HCT116 (cell line): ENCODE measurements at regions not wholly inside any gene's neighbourhood (a gene's known extent, or its start where the extent isn't known, plus 50 kb on each side); places are given as distances from the start of the nearest gene placed in this dataset.

Experiments
- ATAC-seq: fragments of 200-7000 bp; cut with Tn5 transposase; 2 replicates; pipeline ENCODE4 v1.9.1; 2020; ENCODE audit warnings: mild to moderate bottlenecking, moderate library complexity
- BruUV-seq: library from RNA; stranded (reverse); fragments of 400-500 nt; replicated peaks from 2 replicates; lab custom pipeline; 2021; lab: Mats Ljungman, UMichigan
- CTCF ChIA-PET: fragments of 300-600 bp; sonication (Branson Sonifier 250); formaldehyde crosslinking; loops from one replicate; lab custom pipeline; 2021; ENCODE audit warnings: antibody characterized with exemption; lab: Charles Lee
- POLR2A ChIA-PET: fragments of 300-600, 350-600 bp; sonication (Branson Sonifier 250); formaldehyde crosslinking; loops from one replicate; lab custom pipeline; 2021; ENCODE audit warnings: antibody characterized with exemption; lab: Charles Lee
- RAD21 ChIA-PET, 2 experiments: fragments of 300-600 bp; sonication (Branson Sonifier 250); formaldehyde crosslinking; loops; one replicate each; lab custom pipeline; 2023; ENCODE audit warnings: low total read pairs in 2 of 2; ENCODE audit not compliant: uncharacterized antibody in 2 of 2, unreplicated experiment in 2 of 2, low non-redundant PET in 1 of 2; lab: Charles Lee
- DNase-seq: peaks from one replicate; pipeline ENCODE4 v3.0.0-alpha.2; 2010; ENCODE audit warnings: low read depth, low spot score
- H2AFZ ChIP-seq: fragments of 200-600 bp; shearing (Covaris generic), sonication (generic); 2 replicates; pipeline ENCODE4 v1.6.1; 2017; ENCODE audit warnings: low read depth, mixed run types, mixed read lengths, antibody characterized with exemption, low read length; ENCODE audit not compliant: poor library complexity, severe bottlenecking
- H3K27ac ChIP-seq: 2 replicates; pipeline ENCODE4 v1.5.1; 2012; ENCODE audit warnings: low read depth, low read length
- H3K27me3 ChIP-seq: fragments of 200-600 bp; sonication (generic); 2 replicates; pipeline ENCODE4 v1.6.1; 2016; ENCODE audit warnings: mixed run types, low read length, mixed read lengths; ENCODE audit not compliant: insufficient read depth
- H3K36me3 ChIP-seq, 2 experiments: fragments of 200-500 bp in 1 of 2; fragments of 200-600 bp in 1 of 2; sonication (Bioruptor generic) in 1 of 2; sonication (generic) in 1 of 2; 2 replicates each; pipeline versions ENCODE4 v1.5.1 to v1.6.1; 2014 to 2016; ENCODE audit warnings: low read length in 2 of 2, inconsistent platforms in 1 of 2, mixed read lengths in 1 of 2, mixed run types in 1 of 2; ENCODE audit not compliant: insufficient read depth in 2 of 2, control insufficient read depth in 1 of 2
- H3K4me1 ChIP-seq, 2 experiments: fragments of 200-600 bp in 1 of 2; sonication (generic) in 1 of 2; 2 replicates each; pipeline versions ENCODE4 v1.5.1 to v1.6.1; 2012 to 2017; ENCODE audit warnings: low read length in 2 of 2, inconsistent platforms in 1 of 2, mild to moderate bottlenecking in 1 of 2, mixed read lengths in 1 of 2, mixed run types in 1 of 2, moderate library complexity in 1 of 2; ENCODE audit not compliant: insufficient read depth in 2 of 2, control insufficient read depth in 1 of 2
- H3K4me2 ChIP-seq: fragments of 200-600 bp; sonication (generic); 2 replicates; pipeline ENCODE4 v1.6.1; 2017; ENCODE audit warnings: mixed run types, low read length, mixed read lengths
- H3K4me3 ChIP-seq, 2 experiments: fragments of 200-600 bp in 1 of 2; sonication (generic) in 1 of 2; replicated peaks in 1 of 2; 2 replicates each; pipeline ENCODE4 v1.5.1; 2011 to 2016; ENCODE audit warnings: low read length in 2 of 2, control low read depth in 1 of 2, low read depth in 1 of 2, mild to moderate bottlenecking in 1 of 2, mixed read lengths in 1 of 2, mixed run types in 1 of 2
- H3K79me2 ChIP-seq: fragments of 200-600 bp; sonication (generic); 2 replicates; pipeline ENCODE4 v1.6.1; 2017; ENCODE audit warnings: mild to moderate bottlenecking, mixed run types, low read length, moderate library complexity, mixed read lengths; ENCODE audit not compliant: insufficient read depth
- H3K9ac ChIP-seq: fragments of 200-600 bp; sonication (generic); 2 replicates; pipeline ENCODE4 v1.6.1; 2016; ENCODE audit warnings: low read length, mixed read lengths
- H3K9me2 ChIP-seq: fragments of 200-600 bp; sonication (generic), shearing (Covaris generic); 2 replicates; pipeline ENCODE4 v1.6.1; 2017; ENCODE audit warnings: mixed run types, mild to moderate bottlenecking, moderate library complexity; ENCODE audit not compliant: insufficient read depth
- H3K9me3 ChIP-seq, 2 experiments: fragments of 200-500 bp in 1 of 2; fragments of 200-600 bp in 1 of 2; sonication (Bioruptor generic) in 1 of 2; sonication (generic) in 1 of 2; 2 replicates each; pipeline ENCODE4 v1.6.1; 2014 to 2017; ENCODE audit warnings: low read length in 2 of 2, mixed read lengths in 2 of 2, inconsistent platforms in 1 of 2, low read depth in 1 of 2, mild to moderate bottlenecking in 1 of 2, mixed run types in 1 of 2, moderate library complexity in 1 of 2; ENCODE audit not compliant: control insufficient read depth in 1 of 2, insufficient read depth in 1 of 2
- H4K20me1 ChIP-seq: fragments of 200-600 bp; sonication (generic), shearing (Covaris generic); 2 replicates; pipeline ENCODE4 v1.6.1; 2017; ENCODE audit warnings: mixed run types, mild to moderate bottlenecking, moderate library complexity; ENCODE audit not compliant: insufficient read depth
- EGR1 ChIP-seq: IDR thresholded peaks from 2 replicates; pipeline ENCODE4 v1.6.1; 2012; ENCODE audit warnings: low read depth
- ELF1 ChIP-seq: IDR thresholded peaks from 2 replicates; pipeline ENCODE4 v1.6.1; 2012; ENCODE audit warnings: low read depth, borderline replicate concordance
- EZH2phosphoT487 ChIP-seq: fragments of 200-600 bp; IDR thresholded peaks from 2 replicates; pipeline ENCODE4 v1.6.1; 2018; ENCODE audit warnings: antibody characterized with exemption, borderline replicate concordance
- FOSL1 ChIP-seq: IDR thresholded peaks from 2 replicates; pipeline ENCODE4 v1.6.1; 2012; ENCODE audit warnings: low read depth
- SRF ChIP-seq: IDR thresholded peaks from 2 replicates; pipeline ENCODE4 v1.6.1; 2012; ENCODE audit warnings: low read depth
- YY1 ChIP-seq: IDR thresholded peaks from 2 replicates; pipeline ENCODE4 v1.6.1; 2011; ENCODE audit warnings: low read length, low read depth, moderate library complexity, mild to moderate bottlenecking; ENCODE audit not compliant: insufficient replicate concordance; ENCODE audit errors: extremely low read depth
- ZNF274 ChIP-seq: fragments of 200-500 bp; sonication (Bioruptor generic); IDR thresholded peaks from 2 replicates; pipeline ENCODE4 v1.6.1; 2014; ENCODE audit warnings: mild to moderate bottlenecking, low read depth, low read length, inconsistent platforms
- intact Hi-C: fragments of 100-400 bp; cut with micrococcal nuclease; formaldehyde crosslinking; loops from 2 replicates; pipeline ENCODE4 v1.10.0; 2022
- TF ChIP-seq, protein P1 (sequence below), 3 experiments: fragments of 200-600 bp in 1 of 3; sonication (generic) in 1 of 3; IDR thresholded peaks in 2 of 3; conservative IDR thresholded peaks in 1 of 3; 2 replicates each; pipeline ENCODE4 v1.5.1; 2012 to 2017; ENCODE audit warnings: low read depth in 2 of 3, low read length in 2 of 3, antibody characterized with exemption in 1 of 3, borderline replicate concordance in 1 of 3, control low read depth in 1 of 3, mild to moderate bottlenecking in 1 of 3, mixed read lengths in 1 of 3, mixed run types in 1 of 3, moderate library complexity in 1 of 3; ENCODE audit not compliant: insufficient read depth in 1 of 3
- TF ChIP-seq, protein P2 (sequence below): IDR thresholded peaks from 2 replicates; pipeline ENCODE4 v1.6.1; 2012
- TF ChIP-seq, protein P3 (sequence below): IDR thresholded peaks from 2 replicates; pipeline ENCODE4 v1.6.1; 2012

DNA sequence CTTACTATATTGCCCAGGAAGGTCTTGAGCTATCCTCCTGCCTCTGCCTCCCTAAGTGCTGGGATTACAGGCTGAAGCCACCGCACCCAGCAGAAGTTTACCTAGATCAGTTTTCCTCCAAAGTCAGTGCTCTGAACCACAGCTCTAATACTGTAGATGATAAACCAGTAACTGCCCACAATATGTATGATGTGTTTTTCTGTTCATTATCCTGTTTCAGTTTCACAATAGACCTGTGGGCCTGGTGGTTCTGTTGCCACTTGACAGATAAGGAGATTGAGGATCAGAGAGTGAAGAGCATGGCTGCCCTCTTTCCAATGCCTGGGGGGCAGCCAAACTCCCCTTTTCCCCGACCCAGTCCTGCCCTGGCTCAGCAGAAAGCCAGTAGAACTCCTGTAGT is 87.0 kb downstream of the EFNB1 start:
- Histone ChIP-seq H3K36me3 (no peaks in the 10 kb centered on the region), H3K4me2 (no peak overlapping the region), H4K20me1 (no peaks in the 10 kb centered on the region), H3K9me3 (no peaks in the 10 kb centered on the region), H3K27me3 (no peaks in the 10 kb centered on the region)
- intact Hi-C loops: no loop called here
- ATAC-seq: no peak
- DNase-seq: no peak
- TF ChIP-seq ELF1 (no peak), YY1 (no peak), SRF (no peak), FOSL1 (no peak), ZNF274 (no peak), EGR1 (no peak), EZH2phosphoT487 (no peak)
- TF ChIP-seq, protein P1, sequence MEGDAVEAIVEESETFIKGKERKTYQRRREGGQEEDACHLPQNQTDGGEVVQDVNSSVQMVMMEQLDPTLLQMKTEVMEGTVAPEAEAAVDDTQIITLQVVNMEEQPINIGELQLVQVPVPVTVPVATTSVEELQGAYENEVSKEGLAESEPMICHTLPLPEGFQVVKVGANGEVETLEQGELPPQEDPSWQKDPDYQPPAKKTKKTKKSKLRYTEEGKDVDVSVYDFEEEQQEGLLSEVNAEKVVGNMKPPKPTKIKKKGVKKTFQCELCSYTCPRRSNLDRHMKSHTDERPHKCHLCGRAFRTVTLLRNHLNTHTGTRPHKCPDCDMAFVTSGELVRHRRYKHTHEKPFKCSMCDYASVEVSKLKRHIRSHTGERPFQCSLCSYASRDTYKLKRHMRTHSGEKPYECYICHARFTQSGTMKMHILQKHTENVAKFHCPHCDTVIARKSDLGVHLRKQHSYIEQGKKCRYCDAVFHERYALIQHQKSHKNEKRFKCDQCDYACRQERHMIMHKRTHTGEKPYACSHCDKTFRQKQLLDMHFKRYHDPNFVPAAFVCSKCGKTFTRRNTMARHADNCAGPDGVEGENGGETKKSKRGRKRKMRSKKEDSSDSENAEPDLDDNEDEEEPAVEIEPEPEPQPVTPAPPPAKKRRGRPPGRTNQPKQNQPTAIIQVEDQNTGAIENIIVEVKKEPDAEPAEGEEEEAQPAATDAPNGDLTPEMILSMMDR (IDR thresholded peaks at IDR 0.05 in 2 of 3, conservative IDR thresholded peaks at IDR 0.05 in 1 of 3; ENCODE audit: borderline replicate concordance in 1 of 3, insufficient read depth in 1 of 3, low read depth in 2 of 3, low read length in 2 of 3): no peak
- TF ChIP-seq, protein P2, sequence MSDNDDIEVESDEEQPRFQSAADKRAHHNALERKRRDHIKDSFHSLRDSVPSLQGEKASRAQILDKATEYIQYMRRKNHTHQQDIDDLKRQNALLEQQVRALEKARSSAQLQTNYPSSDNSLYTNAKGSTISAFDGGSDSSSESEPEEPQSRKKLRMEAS: no peak
- TF ChIP-seq, protein P3, sequence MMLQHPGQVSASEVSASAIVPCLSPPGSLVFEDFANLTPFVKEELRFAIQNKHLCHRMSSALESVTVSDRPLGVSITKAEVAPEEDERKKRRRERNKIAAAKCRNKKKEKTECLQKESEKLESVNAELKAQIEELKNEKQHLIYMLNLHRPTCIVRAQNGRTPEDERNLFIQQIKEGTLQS: no peak
- TF ChIP-seq, all 23 proteins: peak for 0
- H3K4me1 ChIP-seq: no peaks in the 10 kb centered on the region
- no peak overlapping the region for H3K27ac ChIP-seq
- no peak overlapping the region for H3K4me3 ChIP-seq
- no peak overlapping the region for H3K9ac ChIP-seq
- no peaks in the 10 kb centered on the region for H3K9me2 ChIP-seq
- no TSS peak for BruUV-seq
- CTCF ChIA-PET: no interaction called here
- no peaks in the 10 kb centered on the region for H3K79me2 ChIP-seq
- RAD21 ChIA-PET: no interaction called here
- no peak overlapping the region for H2AFZ ChIP-seq
- POLR2A ChIA-PET: no interaction called here
